NT2/D1 (cell line): ENCODE measurements at regions not wholly inside any gene's neighbourhood (a gene's known extent, or its start where the extent isn't known, plus 50 kb on each side); places are given as distances from the start of the nearest gene placed in this dataset.

ENCODE experiments used
- YY1 ChIP-seq: IDR thresholded peaks from 2 replicates; pipeline ENCODE4 v1.6.1; 2011; ENCODE audit not compliant: insufficient read length, insufficient read depth
- ZNF274 ChIP-seq: IDR thresholded peaks from 2 replicates; pipeline ENCODE4 v1.6.1; 2011; ENCODE audit warnings: mild to moderate bottlenecking, low read depth, low read length

DNA sequence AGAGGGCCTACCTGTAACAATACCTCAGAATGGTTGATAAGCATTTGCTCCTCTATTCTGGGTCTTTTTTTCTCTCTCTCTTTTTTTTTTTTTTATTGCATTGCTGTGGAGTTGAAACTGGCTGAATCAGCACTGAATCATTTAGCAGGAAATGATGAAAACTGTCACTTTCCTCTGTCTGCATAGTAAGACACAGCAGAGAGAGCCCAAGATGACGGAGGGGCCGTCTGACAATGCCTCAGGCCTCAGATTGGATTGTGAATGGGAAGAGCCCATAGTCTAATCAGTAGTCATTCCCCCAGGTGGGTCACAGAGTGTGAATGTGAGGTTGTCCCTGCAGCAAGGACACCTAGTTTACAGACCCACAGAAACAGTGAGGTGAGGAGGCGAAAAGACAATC is 193.2 kb upstream of the PLXNA2 start:
- TF ChIP-seq ZNF274 = no peak
- TF ChIP-seq YY1 = no peak
